ENCODE measurements at regions not wholly inside any gene's neighbourhood (a gene's known extent, or its start where the extent isn't known, plus 50 kb on each side); places are given as distances from the start of the nearest gene placed in this dataset.

GRCh38 chr22:34858066-34858465, 207.9 kb upstream of the ISX start:
- no peak for TF ChIP-seq CTCF (IDR thresholded peaks at IDR 0.05)
- TF ChIP-seq POLR2AphosphoS5 (IDR thresholded peaks at IDR 0.05): no peak
- no peak for TF ChIP-seq EP300 (IDR thresholded peaks at IDR 0.05; ENCODE audit: low read depth)
